ENCODE measurements at regions not wholly inside any gene's neighbourhood (a gene's known extent, or its start where the extent isn't known, plus 50 kb on each side); places are given as distances from the start of the nearest gene placed in this dataset.
"Not testable (repeated sequence)": the region's sequence is repeated elsewhere in the genome, so short reads cannot be mapped to it uniquely, and the experiment has no call there.

DNA sequence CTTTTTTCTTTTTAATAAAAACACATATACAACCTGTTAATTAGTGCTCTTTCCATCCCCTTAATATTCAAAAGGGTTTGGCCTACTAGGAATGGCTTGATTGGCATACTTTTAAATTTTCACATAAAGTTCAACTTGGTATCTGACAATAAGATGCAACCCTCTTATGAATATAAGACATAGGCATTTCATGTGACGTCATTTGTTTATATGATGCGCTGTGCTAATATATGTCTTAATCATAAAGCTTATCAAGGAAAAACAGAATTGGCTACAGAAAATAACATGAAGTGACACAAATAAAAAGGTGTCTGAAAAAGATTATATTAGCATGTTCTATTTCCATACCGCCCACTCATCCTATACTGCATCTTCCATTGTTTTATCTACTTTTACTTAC is 1642.4 kb downstream of the EFNA5 start:
- H3K9me3 ChIP-seq (ENCODE audit: control insufficient read depth in 3 of 3, low read length in 3 of 3) = no peaks in the 10 kb centered on the region
- H3K4me1 ChIP-seq (ENCODE audit: control insufficient read depth in 3 of 3, insufficient read depth in 3 of 3, low read length in 3 of 3) = no peaks in the 10 kb centered on the region
- no peaks in the 10 kb centered on the region for H3K27me3 ChIP-seq (ENCODE audit: control insufficient read depth in 3 of 3, insufficient read depth in 3 of 3, low read length in 3 of 3)
- no peak overlapping the region for H3K9ac ChIP-seq (ENCODE audit: low read depth in 1 of 3, low read length in 3 of 3)
- no peak overlapping the region for H3K4me3 ChIP-seq (ENCODE audit: low read length in 3 of 3)
- H3K27ac ChIP-seq (ENCODE audit: low read depth, low read length) = no peak overlapping the region
- no peaks in the 10 kb centered on the region for H3K36me3 ChIP-seq (ENCODE audit: control insufficient read depth in 3 of 3, insufficient read depth in 3 of 3, low read length in 3 of 3)

DNA sequence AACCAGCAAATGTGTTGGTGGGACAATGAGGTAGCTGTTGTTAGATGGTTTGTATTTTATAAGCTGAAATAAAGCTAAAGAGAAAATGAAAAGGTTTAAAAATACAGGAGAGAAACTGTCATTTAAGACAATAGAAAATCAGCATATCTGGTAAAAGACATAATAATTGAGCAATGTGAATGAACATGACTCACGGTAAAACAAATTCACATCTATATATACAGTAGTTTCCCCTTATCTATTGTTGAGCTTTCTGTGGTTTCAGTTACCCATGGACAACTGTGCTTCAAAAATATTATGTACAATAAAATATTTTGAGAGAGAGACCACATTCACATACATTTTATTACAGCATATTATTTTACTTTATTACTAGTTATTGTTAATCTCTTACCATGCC is 1649.8 kb downstream of the EFNA5 start:
- Histone ChIP-seq H3K9me3 (ENCODE audit: control insufficient read depth in 3 of 3, low read length in 3 of 3) (no peaks in the 10 kb centered on the region), H3K27me3 (ENCODE audit: control insufficient read depth in 3 of 3, insufficient read depth in 3 of 3, low read length in 3 of 3) (no peaks in the 10 kb centered on the region), H3K4me1 (ENCODE audit: control insufficient read depth in 3 of 3, insufficient read depth in 3 of 3, low read length in 3 of 3) (no peaks in the 10 kb centered on the region), H3K4me3 (ENCODE audit: low read length in 3 of 3) (no peak overlapping the region), H3K27ac (ENCODE audit: low read depth, low read length) (no peak overlapping the region), H3K9ac (ENCODE audit: low read depth in 1 of 3, low read length in 3 of 3) (no peak overlapping the region), H3K36me3 (ENCODE audit: control insufficient read depth in 3 of 3, insufficient read depth in 3 of 3, low read length in 3 of 3) (no peaks in the 10 kb centered on the region)

DNA sequence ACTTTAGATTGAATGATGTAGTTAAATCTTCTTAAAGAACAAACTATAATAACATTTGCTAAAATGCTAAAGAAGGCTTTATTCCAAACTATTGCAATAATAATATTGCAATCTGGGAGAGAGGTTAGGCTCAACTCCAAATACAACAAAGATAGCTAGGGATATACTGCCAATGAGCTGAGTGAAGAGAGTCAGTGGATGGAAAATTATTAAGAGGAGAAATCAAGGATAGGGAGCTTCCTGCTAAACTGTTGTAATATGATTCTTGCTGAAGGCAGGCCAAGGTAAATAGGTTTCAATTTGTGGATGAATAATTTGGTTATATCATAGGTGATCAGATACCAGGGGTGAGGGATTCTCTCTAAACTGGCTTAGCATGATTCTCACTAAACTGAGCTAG is 1651.5 kb downstream of the EFNA5 start:
- H3K36me3 ChIP-seq (ENCODE audit: control insufficient read depth in 3 of 3, insufficient read depth in 3 of 3, low read length in 3 of 3) = no peaks in the 10 kb centered on the region
- no peaks in the 10 kb centered on the region for H3K9me3 ChIP-seq (ENCODE audit: control insufficient read depth in 3 of 3, low read length in 3 of 3)
- H3K4me1 ChIP-seq (ENCODE audit: control insufficient read depth in 3 of 3, insufficient read depth in 3 of 3, low read length in 3 of 3) = no peaks in the 10 kb centered on the region
- no peak overlapping the region for H3K27ac ChIP-seq (ENCODE audit: low read depth, low read length)
- no peak overlapping the region for H3K4me3 ChIP-seq (ENCODE audit: low read length in 3 of 3)
- H3K27me3 ChIP-seq (ENCODE audit: control insufficient read depth in 3 of 3, insufficient read depth in 3 of 3, low read length in 3 of 3) = no peaks in the 10 kb centered on the region
- no peak overlapping the region for H3K9ac ChIP-seq (ENCODE audit: low read depth in 1 of 3, low read length in 3 of 3)

DNA sequence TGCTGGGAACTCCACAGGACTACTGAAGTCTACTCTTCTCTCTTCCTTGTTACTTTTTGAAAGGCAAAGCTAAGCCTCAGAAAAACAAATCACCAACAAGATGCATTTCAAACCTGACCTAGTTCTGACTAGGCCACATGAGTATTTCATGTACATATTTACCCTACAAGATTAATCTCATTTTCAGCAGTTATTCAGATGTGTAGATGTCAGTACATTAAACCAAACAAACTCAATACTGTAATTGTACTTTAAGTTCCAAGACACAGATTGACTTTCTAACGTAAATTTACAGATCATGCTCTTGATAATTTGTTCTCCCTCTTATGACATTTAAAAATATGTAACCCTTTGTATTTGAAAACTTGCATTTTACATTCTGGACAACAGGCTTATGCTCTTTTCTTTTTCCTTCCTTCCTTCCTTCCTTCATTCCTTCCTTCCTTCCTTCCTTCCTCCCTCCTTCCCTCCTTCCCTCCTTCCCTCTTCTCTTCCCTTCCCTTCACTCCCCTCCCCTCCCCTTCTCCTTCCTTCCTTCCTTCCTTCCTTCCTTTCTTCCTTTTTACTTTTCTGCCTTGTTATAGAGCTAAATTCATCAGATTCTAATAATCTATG is 1653.4 kb downstream of the EFNA5 start:
- no peaks in the 10 kb centered on the region for H3K4me1 ChIP-seq (ENCODE audit: control insufficient read depth in 3 of 3, insufficient read depth in 3 of 3, low read length in 3 of 3)
- no peak overlapping the region for H3K9ac ChIP-seq (ENCODE audit: low read depth in 1 of 3, low read length in 3 of 3)
- no peak overlapping the region for H3K27ac ChIP-seq (ENCODE audit: low read depth, low read length)
- H3K9me3 ChIP-seq (ENCODE audit: control insufficient read depth in 3 of 3, low read length in 3 of 3) = no peaks in the 10 kb centered on the region
- H3K36me3 ChIP-seq (ENCODE audit: control insufficient read depth in 3 of 3, insufficient read depth in 3 of 3, low read length in 3 of 3) = no peaks in the 10 kb centered on the region
- H3K27me3 ChIP-seq (ENCODE audit: control insufficient read depth in 3 of 3, insufficient read depth in 3 of 3, low read length in 3 of 3) = no peaks in the 10 kb centered on the region
- no peak overlapping the region for H3K4me3 ChIP-seq (ENCODE audit: low read length in 3 of 3)

DNA sequence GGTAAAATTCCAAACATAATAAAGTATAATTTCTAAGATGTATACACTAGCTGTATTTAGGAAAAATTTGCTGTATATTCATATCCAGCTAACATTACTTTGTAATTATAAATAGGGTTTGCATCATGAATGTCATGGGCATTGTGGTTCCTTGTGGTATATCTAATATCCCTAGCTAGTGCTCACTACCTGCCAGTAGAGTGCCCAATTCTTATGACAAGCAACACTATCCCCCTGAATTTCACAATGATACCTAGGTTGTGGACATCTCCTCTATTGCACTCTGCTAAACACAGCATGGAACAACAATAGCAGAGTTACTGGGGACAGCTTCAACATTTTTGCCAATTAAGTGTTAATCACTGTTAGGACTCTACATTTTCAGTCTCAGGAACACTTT is 1656.5 kb downstream of the EFNA5 start:
- Histone ChIP-seq H3K27ac (ENCODE audit: low read depth, low read length) (no peak overlapping the region), H3K36me3 (ENCODE audit: control insufficient read depth in 3 of 3, insufficient read depth in 3 of 3, low read length in 3 of 3) (no peaks in the 10 kb centered on the region), H3K4me1 (ENCODE audit: control insufficient read depth in 3 of 3, insufficient read depth in 3 of 3, low read length in 3 of 3) (no peaks in the 10 kb centered on the region), H3K9ac (ENCODE audit: low read depth in 1 of 3, low read length in 3 of 3) (no peak overlapping the region), H3K27me3 (ENCODE audit: control insufficient read depth in 3 of 3, insufficient read depth in 3 of 3, low read length in 3 of 3) (no peaks in the 10 kb centered on the region), H3K4me3 (ENCODE audit: low read length in 3 of 3) (no peak overlapping the region), H3K9me3 (ENCODE audit: control insufficient read depth in 3 of 3, low read length in 3 of 3) (no peaks in the 10 kb centered on the region)

DNA sequence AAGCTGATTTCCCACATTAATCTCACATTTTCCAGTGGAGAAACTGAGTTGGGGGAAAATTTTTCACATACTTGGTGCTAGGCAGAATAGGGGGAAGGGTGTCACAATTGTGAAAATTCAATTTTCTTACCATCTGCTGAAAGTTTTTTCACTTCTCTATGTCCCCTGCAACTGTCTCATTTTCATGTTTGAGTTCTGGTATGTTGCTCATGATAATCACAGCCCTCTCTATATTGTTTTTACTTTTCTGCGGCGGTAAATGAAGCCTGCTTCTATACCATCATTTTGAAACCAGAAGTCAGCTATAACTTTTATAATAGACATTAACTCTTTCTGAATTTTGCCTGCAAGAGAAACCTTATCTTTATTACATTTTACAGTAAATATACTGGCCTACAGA is 1664.5 kb downstream of the EFNA5 start:
- H3K4me3 ChIP-seq (ENCODE audit: low read length in 3 of 3) = no peak overlapping the region
- no peak overlapping the region for H3K9ac ChIP-seq (ENCODE audit: low read depth in 1 of 3, low read length in 3 of 3)
- no peaks in the 10 kb centered on the region for H3K36me3 ChIP-seq (ENCODE audit: control insufficient read depth in 3 of 3, insufficient read depth in 3 of 3, low read length in 3 of 3)
- no peaks in the 10 kb centered on the region for H3K9me3 ChIP-seq (ENCODE audit: control insufficient read depth in 3 of 3, low read length in 3 of 3)
- no peaks in the 10 kb centered on the region for H3K27me3 ChIP-seq (ENCODE audit: control insufficient read depth in 3 of 3, insufficient read depth in 3 of 3, low read length in 3 of 3)
- H3K27ac ChIP-seq (ENCODE audit: low read depth, low read length) = no peak overlapping the region
- H3K4me1 ChIP-seq (ENCODE audit: control insufficient read depth in 3 of 3, insufficient read depth in 3 of 3, low read length in 3 of 3) = no peaks in the 10 kb centered on the region

DNA sequence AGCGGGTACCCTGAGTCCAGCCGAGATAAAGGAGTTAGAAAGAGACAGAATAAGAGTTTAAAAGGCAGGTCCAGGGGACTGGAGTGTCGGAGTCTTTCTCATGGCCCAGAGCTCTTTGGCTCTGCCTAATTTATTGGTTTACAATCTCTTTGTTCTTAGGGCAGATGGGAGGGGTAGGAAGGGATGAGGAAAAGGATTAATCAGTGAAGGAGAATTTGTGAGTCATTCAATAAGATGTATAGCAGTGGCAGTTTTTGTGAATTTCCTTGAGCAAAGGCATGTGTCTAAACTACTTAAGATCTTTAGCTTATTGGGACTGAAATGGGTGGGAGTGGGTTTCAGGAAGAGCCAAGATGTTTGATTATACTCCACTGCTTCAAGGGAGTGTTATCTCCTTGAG is 1671.7 kb downstream of the EFNA5 start:
- H3K4me3 ChIP-seq (ENCODE audit: low read length in 3 of 3); H3K36me3 ChIP-seq (ENCODE audit: control insufficient read depth in 3 of 3, insufficient read depth in 3 of 3, low read length in 3 of 3); H3K9me3 ChIP-seq (ENCODE audit: control insufficient read depth in 3 of 3, low read length in 3 of 3); H3K27ac ChIP-seq (ENCODE audit: low read depth, low read length); H3K4me1 ChIP-seq (ENCODE audit: control insufficient read depth in 3 of 3, insufficient read depth in 3 of 3, low read length in 3 of 3); H3K9ac ChIP-seq (ENCODE audit: low read depth in 1 of 3, low read length in 3 of 3); H3K27me3 ChIP-seq (ENCODE audit: control insufficient read depth in 3 of 3, insufficient read depth in 3 of 3, low read length in 3 of 3): not testable (repeated sequence)

DNA sequence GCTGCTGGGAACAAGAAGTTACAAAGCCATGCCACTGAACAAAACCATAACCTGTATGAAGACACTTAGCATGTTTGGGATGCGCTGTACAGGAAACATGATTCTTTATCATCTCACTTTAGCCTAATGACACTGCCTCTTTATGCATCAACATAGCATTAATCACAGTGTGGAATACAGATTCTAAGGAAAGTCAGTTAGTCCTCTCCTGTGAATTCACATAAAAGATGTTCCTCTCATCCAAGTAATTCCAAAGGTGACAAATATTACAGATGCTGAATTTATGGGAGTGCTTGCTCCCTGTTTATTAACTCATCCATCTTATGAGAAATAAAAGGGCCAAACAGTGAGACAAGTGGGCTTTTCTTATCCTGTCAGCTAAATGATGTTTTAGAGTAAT is 1677.7 kb downstream of the EFNA5 start:
- H3K27me3 ChIP-seq (ENCODE audit: control insufficient read depth in 3 of 3, insufficient read depth in 3 of 3, low read length in 3 of 3) = no peaks in the 10 kb centered on the region
- H3K27ac ChIP-seq (ENCODE audit: low read depth, low read length) = no peak overlapping the region
- H3K9ac ChIP-seq (ENCODE audit: low read depth in 1 of 3, low read length in 3 of 3) = no peak overlapping the region

DNA sequence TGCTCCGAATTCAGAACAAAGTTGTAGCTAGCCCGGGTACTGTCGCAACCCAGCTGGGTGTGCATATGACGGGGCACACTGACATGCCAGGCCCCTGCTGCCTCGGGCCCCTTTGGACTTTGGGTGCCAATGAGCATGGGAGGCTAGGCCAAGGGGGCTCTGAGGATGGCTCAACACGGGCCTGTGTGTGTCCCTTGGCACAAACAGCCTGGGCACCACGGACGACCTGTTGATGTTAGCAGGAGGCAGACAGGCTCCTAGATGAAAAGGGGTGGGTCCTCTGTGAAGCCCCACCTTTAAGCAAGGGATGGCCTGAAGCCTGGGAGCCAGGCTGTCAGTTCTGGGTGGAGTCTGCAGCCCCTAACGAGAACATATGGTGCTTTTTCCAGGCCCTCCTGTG is 1688.2 kb downstream of the EFNA5 start:
- no peak overlapping the region for H3K9ac ChIP-seq (ENCODE audit: low read depth in 1 of 3, low read length in 3 of 3)
- no peaks in the 10 kb centered on the region for H3K36me3 ChIP-seq (ENCODE audit: control insufficient read depth in 3 of 3, insufficient read depth in 3 of 3, low read length in 3 of 3)
- no peak overlapping the region for H3K27ac ChIP-seq (ENCODE audit: low read depth, low read length)
- no peaks in the 10 kb centered on the region for H3K27me3 ChIP-seq (ENCODE audit: control insufficient read depth in 3 of 3, insufficient read depth in 3 of 3, low read length in 3 of 3)
- H3K9me3 ChIP-seq (ENCODE audit: control insufficient read depth in 3 of 3, low read length in 3 of 3) = no peaks in the 10 kb centered on the region
- no peaks in the 10 kb centered on the region for H3K4me1 ChIP-seq (ENCODE audit: control insufficient read depth in 3 of 3, insufficient read depth in 3 of 3, low read length in 3 of 3)
- no peak overlapping the region for H3K4me3 ChIP-seq (ENCODE audit: low read length in 3 of 3)

More for the DNA sequence above, 1677.7 kb downstream of the EFNA5 start:
- Histone ChIP-seq H3K9me3 (ENCODE audit: control insufficient read depth in 3 of 3, low read length in 3 of 3) (no peaks in the 10 kb centered on the region), H3K4me3 (ENCODE audit: low read length in 3 of 3) (no peak overlapping the region), H3K4me1 (ENCODE audit: control insufficient read depth in 3 of 3, insufficient read depth in 3 of 3, low read length in 3 of 3) (no peaks in the 10 kb centered on the region), H3K36me3 (ENCODE audit: control insufficient read depth in 3 of 3, insufficient read depth in 3 of 3, low read length in 3 of 3) (no peaks in the 10 kb centered on the region)

DNA sequence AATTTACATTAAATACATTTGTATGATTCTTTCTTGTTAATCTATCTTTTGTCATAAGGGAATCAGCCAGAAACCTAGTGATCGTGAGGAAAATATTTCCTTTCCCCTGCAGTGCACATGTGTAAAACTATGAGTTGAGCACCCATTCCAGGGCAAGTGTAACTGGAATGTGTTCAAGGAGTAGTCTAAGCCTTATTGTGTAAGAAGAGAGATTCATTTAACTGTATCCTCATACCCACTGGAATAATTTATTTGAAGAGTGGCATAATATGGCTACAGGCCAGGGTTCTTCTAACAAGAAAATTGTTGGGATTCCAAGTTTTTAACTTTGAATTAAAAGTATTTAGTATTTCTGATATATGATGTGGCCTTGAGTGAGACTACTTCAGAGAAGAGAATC is 1692.7 kb downstream of the EFNA5 start:
- no peak overlapping the region for H3K4me3 ChIP-seq (ENCODE audit: low read length in 3 of 3)
- no peak overlapping the region for H3K27ac ChIP-seq (ENCODE audit: low read depth, low read length)
- H3K27me3 ChIP-seq (ENCODE audit: control insufficient read depth in 3 of 3, insufficient read depth in 3 of 3, low read length in 3 of 3) = no peaks in the 10 kb centered on the region
- H3K9me3 ChIP-seq (ENCODE audit: control insufficient read depth in 3 of 3, low read length in 3 of 3) = no peaks in the 10 kb centered on the region
- no peaks in the 10 kb centered on the region for H3K4me1 ChIP-seq (ENCODE audit: control insufficient read depth in 3 of 3, insufficient read depth in 3 of 3, low read length in 3 of 3)
- no peak overlapping the region for H3K9ac ChIP-seq (ENCODE audit: low read depth in 1 of 3, low read length in 3 of 3)
- no peaks in the 10 kb centered on the region for H3K36me3 ChIP-seq (ENCODE audit: control insufficient read depth in 3 of 3, insufficient read depth in 3 of 3, low read length in 3 of 3)

DNA sequence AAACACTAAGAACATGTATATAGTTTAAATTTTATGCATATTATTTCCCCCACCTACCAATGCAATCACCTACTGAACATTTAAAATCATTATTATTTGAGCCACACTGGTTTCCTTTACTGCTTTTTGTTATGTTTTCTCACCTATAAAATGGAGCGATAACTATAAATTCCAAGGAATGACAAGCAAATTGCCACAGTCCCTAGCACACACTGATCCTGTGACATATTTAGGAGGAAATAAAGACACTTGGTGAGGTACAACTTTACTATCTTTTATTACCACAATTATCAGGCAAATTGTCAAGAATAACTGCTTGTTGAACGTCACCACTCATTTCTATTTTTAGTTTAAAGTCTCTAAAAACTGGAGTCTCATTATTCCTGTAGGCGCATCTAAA is 1693.6 kb downstream of the EFNA5 start:
- Histone ChIP-seq H3K9ac (ENCODE audit: low read depth in 1 of 3, low read length in 3 of 3) (no peak overlapping the region), H3K9me3 (ENCODE audit: control insufficient read depth in 3 of 3, low read length in 3 of 3) (no peaks in the 10 kb centered on the region), H3K4me3 (ENCODE audit: low read length in 3 of 3) (no peak overlapping the region), H3K27ac (ENCODE audit: low read depth, low read length) (no peak overlapping the region), H3K36me3 (ENCODE audit: control insufficient read depth in 3 of 3, insufficient read depth in 3 of 3, low read length in 3 of 3) (no peaks in the 10 kb centered on the region), H3K4me1 (ENCODE audit: control insufficient read depth in 3 of 3, insufficient read depth in 3 of 3, low read length in 3 of 3) (no peaks in the 10 kb centered on the region), H3K27me3 (ENCODE audit: control insufficient read depth in 3 of 3, insufficient read depth in 3 of 3, low read length in 3 of 3) (no peaks in the 10 kb centered on the region)
